SH-SY5Y (cell line): ENCODE measurements at regions not wholly inside any gene's neighbourhood (a gene's known extent, or its start where the extent isn't known, plus 50 kb on each side); places are given as distances from the start of the nearest gene placed in this dataset.

Experiments used
- GATA2 ChIP-seq: IDR thresholded peaks from 2 replicates; pipeline ENCODE4 v1.6.1; 2011; ENCODE audit warnings: mild to moderate bottlenecking, low read depth, low read length
- GATA3 ChIP-seq: IDR thresholded peaks from 2 replicates; pipeline ENCODE4 v1.6.1; 2011; ENCODE audit warnings: low read depth, mild to moderate bottlenecking, low read length, moderate library complexity

DNA sequence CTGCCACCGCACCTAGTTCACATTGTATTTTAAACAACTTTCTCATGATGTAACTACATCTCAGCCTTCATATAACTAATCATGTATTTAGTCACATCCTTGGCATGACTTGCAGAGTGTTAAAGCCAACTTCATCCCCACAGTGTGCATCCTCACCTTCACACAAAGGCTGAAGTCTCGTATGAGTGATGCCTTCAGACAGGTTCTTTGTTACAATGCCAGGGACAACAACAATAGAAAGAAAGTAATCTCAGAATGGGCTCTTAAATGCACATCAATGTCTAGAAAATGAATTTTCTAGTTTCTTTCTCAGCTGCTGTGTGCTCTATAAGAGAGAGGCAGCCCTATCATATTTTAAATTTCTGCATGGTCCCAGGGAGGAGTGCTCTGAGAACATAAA is 221.3 kb downstream of the DIO2 start:
- TF ChIP-seq GATA3 (no peak), GATA2 (no peak)
